GM18511 (cell line): ENCODE measurements at regions not wholly inside any gene's neighbourhood (a gene's known extent, or its start where the extent isn't known, plus 50 kb on each side); places are given as distances from the start of the nearest gene placed in this dataset.

Source experiments
- ATAC-seq: cut with Tn5 transposase; IDR thresholded peaks from one replicate; pipeline ENCODE4 v1.9.1; 2021; ENCODE audit warnings: mild to moderate bottlenecking, moderate library complexity; ENCODE audit not compliant: unreplicated experiment

GRCh38 chr3:120838441-120839091 lies 69.4 kb upstream of the STXBP5L start:
- ATAC-seq: no peak

DNA sequence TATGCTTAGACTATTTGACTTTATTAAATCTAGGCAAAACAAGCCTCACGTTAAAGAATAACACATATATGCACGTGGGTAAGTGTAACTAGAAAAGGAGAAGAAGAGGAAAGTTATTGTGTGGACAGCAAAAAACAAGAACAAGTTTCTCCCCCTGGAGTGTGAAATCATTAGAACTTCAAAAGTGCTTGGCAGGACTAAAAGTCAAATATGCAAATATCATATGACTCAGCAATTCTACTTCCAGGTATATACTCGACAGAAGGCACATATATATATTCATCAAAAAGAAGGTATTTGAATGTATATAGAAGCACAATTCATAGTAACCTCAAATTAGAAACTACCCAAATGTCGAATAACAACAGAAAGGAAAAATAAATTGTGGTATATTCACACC lies 68.9 kb upstream of the STXBP5L start:
- no peak for ATAC-seq

DNA sequence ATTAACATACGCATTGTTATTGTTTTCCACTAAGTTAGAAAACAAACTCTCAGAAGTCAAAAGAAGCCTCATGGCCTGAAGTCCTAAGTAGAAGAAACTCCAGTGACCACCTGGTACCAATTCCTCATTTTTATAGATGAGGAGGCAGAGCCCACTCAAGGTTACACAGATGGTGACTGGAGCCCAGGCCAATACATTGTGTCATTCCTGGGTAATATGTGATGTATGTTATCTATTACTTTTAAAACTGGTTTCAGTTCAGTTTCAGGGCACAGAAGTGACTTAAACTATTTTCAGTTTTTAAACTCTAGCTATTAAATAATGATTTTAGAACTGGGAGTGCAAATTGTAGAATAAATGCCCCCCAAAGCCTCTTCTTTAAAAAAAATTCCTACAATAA lies 66.7 kb upstream of the STXBP5L start:
- peak; percentile 73 for ATAC-seq

- ATAC-seq: no peak
Measured at GRCh38 chr3:120846073-120846472, 61.9 kb upstream of the STXBP5L start.

DNA sequence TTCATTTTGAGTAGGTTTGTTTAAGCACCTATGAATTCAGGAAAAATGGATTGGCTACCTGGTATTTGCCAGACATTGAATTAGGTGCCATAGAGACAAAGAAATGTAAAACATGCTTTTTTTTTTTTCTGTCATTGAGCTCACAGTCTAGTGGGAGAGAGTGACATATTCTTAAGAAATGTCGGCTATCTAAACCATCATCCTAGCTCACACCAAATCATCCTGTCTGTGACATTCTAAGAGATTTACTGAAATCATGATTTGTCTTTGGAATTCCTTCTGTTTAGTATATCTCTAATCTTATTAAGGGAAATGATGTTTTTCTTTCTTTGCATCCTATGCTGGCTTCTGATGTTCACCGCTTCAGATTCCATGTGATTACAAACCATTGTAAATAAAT lies 59.5 kb upstream of the STXBP5L start:
- no peak for ATAC-seq

DNA sequence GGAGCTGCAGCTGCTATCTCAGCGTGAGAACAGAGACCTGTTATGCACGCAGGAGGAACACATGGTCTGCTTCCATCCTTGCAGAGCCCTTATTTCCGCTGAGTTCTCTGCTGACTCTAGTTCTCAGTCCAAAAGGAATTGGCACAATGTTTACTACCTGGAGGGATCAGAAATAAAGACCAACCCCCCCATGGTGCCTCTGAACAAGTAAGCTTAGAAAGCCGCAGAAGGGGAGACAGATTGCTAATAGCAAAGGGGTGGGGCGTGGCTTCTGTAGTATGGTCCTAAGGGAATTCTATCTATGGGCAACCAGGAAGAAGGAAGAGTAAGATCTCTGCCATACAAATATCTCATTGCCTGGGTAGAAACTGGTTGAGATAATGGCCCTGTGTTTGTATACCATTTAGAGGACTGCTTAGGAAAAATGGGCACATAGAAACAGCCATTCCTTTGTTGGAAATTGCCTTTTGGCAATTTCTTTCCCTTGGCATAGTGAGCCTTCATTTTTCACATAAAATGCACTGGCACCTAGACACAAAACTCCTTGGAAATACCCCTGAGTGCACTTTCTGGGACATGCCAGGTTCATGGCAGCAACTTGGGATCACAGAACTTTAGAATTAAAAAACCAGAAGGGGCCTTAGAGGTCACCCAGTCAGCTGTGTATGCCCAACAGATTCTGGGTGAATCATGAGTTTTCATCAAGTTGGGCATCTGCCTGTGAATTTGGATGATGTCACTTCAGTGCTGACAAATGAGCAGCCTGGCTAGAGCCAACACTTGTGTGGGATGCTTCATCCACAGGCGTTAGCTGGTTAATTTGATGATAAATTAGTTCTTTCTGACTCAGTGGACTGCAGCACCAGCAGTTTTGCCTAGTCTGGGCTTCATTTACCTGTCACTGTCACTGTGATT lies 57.4 kb upstream of the STXBP5L start:
- ATAC-seq: no peak

GRCh38 chr3:120852412-120852811 lies 55.6 kb upstream of the STXBP5L start:
- no peak for ATAC-seq

DNA sequence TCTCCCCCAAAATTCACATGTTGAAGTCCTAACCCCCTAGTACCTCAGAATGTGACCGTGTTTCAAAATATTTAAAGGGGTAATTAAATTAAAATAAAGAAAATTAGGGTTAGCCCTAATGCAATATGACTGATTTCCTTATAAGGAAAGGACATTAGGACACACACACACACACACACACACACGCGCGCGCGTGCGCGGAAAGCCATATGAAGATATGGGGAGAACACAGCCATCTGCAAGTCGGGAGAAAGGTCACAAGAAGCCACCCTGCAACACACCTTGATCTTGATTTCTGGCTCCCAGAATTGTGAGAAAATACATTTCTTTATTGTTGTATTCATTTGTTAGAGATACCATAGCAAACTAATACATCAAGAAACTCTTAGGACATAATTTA lies 54.6 kb upstream of the STXBP5L start:
- no peak for ATAC-seq

DNA sequence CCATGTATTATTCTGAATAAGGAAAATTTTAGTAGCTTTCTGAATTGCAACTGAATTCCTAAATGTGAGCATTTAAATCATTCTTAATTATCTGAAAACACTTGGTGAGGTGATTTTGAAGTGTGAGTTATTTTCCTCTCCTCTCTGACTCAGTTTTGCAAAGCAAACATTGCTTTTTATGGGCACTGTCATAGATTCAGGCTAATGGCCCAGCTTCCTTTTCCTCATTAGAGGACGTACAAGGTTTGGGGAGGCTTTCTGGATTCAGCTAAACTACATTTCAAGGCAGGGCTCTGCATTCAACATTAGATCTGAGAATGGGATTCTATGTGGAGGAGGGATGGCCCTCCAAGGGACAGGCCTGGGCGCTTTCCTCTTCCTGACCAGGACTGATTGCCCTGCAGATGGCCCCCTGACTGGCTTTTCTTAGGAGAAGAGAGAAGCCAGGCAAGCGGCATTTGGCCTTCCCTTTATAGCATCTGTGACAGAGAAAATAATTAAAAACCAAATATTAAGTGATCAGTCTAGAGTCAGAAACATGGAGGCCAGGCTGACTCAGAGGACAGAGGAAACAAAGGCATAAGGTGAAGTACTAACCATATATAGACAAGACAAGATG lies 53.0 kb upstream of the STXBP5L start:
- ATAC-seq: no peak

- ATAC-seq: no peak
Measured at GRCh38 chr3:120855665-120856437, 52.2 kb upstream of the STXBP5L start.
